MM.1S (cell line): ENCODE measurements at regions not wholly inside any gene's neighbourhood (a gene's known extent, or its start where the extent isn't known, plus 50 kb on each side); places are given as distances from the start of the nearest gene placed in this dataset.

Experiments
- DNase-seq: peaks from one replicate; pipeline ENCODE4 v3.0.0-alpha.2; 2015
- H2AFZ ChIP-seq: fragments of 300-600 bp; sonication (generic); 2 replicates; pipeline ENCODE4 v1.6.0; 2016; ENCODE audit warnings: antibody characterized with exemption, low read length
- H3F3A ChIP-seq: fragments of 300-600 bp; sonication (generic); 2 replicates; pipeline ENCODE4 v1.6.1; 2016; ENCODE audit warnings: mild to moderate bottlenecking, antibody characterized with exemption, low read length, moderate library complexity, mixed read lengths; ENCODE audit not compliant: insufficient read depth
- H3K27ac ChIP-seq: fragments of 300-600 bp; sonication (generic); 2 replicates; pipeline ENCODE4 v1.5.1; 2016; ENCODE audit warnings: mild to moderate bottlenecking, low read length
- H3K27me3 ChIP-seq: fragments of 300-600 bp; sonication (generic); replicated peaks from 2 replicates; pipeline ENCODE4 v1.6.0; 2016; ENCODE audit warnings: low read length; ENCODE audit not compliant: insufficient read depth
- H3K36me3 ChIP-seq: fragments of 300-600 bp; sonication (generic); replicated peaks from 2 replicates; pipeline ENCODE4 v1.6.1; 2016; ENCODE audit warnings: mild to moderate bottlenecking, low read length, mixed read lengths; ENCODE audit not compliant: insufficient read depth
- H3K4me1 ChIP-seq: fragments of 300-600 bp; sonication (generic); 2 replicates; pipeline ENCODE4 v1.6.1; 2016; ENCODE audit warnings: low read length, mixed read lengths
- H3K4me2 ChIP-seq: fragments of 300-600 bp; sonication (generic); 2 replicates; pipeline ENCODE4 v1.6.0; 2016; ENCODE audit warnings: low read depth, low read length
- H3K4me3 ChIP-seq: fragments of 300-600 bp; sonication (generic); 2 replicates; pipeline ENCODE4 v1.5.1; 2016; ENCODE audit warnings: low read length, mixed read lengths
- H3K79me2 ChIP-seq: fragments of 300-600 bp; sonication (generic); 2 replicates; pipeline ENCODE4 v1.6.1; 2016; ENCODE audit warnings: mixed run types, low read length, mixed read lengths
- H3K9ac ChIP-seq: fragments of 300-600 bp; sonication (generic); 2 replicates; pipeline ENCODE4 v1.6.1; 2016; ENCODE audit warnings: low read length, mixed read lengths
- H3K9me2 ChIP-seq: fragments of 300-600 bp; sonication (generic); replicated peaks from 2 replicates; pipeline ENCODE4 v1.6.1; 2016; ENCODE audit warnings: mild to moderate bottlenecking, low read length, mixed read lengths; ENCODE audit not compliant: insufficient read depth
- H3K9me3 ChIP-seq: fragments of 300-600 bp; sonication (generic); replicated peaks from 2 replicates; pipeline ENCODE4 v1.6.1; 2016; ENCODE audit warnings: mild to moderate bottlenecking, low read length, mixed read lengths; ENCODE audit not compliant: insufficient read depth
- H4K20me1 ChIP-seq: fragments of 300-600 bp; sonication (generic); 2 replicates; pipeline ENCODE4 v1.6.1; 2016; ENCODE audit warnings: mild to moderate bottlenecking, low read length, moderate library complexity, mixed read lengths; ENCODE audit not compliant: insufficient read depth
- CTCF ChIP-seq: fragments of 300-600 bp; sonication (generic); IDR thresholded peaks from 2 replicates; pipeline ENCODE4 v1.5.1; 2016; ENCODE audit warnings: antibody characterized with exemption, low read length, mixed read lengths
- EZH2 ChIP-seq: fragments of 300-600 bp; sonication (generic); optimal IDR thresholded peaks from 2 replicates; pipeline ENCODE3; 2017; ENCODE audit warnings: low read depth, mild to moderate bottlenecking, antibody characterized with exemption, low read length, mixed read lengths
- EZH2phosphoT487 ChIP-seq: fragments of 300-600 bp; sonication (generic); IDR thresholded peaks from 2 replicates; pipeline ENCODE4 v1.6.1; 2018; ENCODE audit warnings: antibody characterized with exemption, low read length

- no peaks in the 10 kb centered on the region for H3K9me2 ChIP-seq
- no peak overlapping the region for H3K27ac ChIP-seq
- no peak overlapping the region for H3K4me2 ChIP-seq
- no peak overlapping the region for H3K9ac ChIP-seq
- H2AFZ ChIP-seq = no peak overlapping the region
- no peak for DNase-seq
- H3K79me2 ChIP-seq = no peaks in the 10 kb centered on the region
- H3K4me1 ChIP-seq = no peaks in the 10 kb centered on the region
- H4K20me1 ChIP-seq = no peaks in the 10 kb centered on the region
- no peaks in the 10 kb centered on the region for H3K9me3 ChIP-seq
- H3F3A ChIP-seq = no peaks in the 10 kb centered on the region
- no peak overlapping the region for H3K4me3 ChIP-seq
- no peak for TF ChIP-seq CTCF
- TF ChIP-seq EZH2phosphoT487 = no peak
- no peaks in the 10 kb centered on the region for H3K27me3 ChIP-seq
- H3K36me3 ChIP-seq = no peaks in the 10 kb centered on the region
These were observed 451.5 kb upstream of the MAN1A1 start for GRCh38 chr6:119801056-119801455.

DNA sequence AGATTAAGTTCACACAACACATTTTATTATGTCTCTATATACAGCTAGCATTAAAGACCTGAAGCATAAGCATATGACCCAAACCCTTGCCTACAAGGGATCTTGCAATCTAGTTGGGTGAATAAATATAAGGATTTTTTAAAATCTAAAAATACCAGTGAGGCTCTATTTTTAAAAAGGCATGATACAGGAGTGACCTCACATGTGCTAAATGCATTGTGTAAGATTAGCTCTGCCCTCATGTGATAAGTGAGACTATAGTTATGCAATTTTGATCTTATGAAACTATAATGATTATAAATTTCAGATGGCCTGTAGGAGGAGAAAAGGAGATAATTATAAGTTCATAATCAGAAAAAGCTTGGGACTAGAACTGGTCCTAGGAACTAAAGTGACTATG is 451.0 kb upstream of the MAN1A1 start:
- Histone ChIP-seq H3K9ac (no peak overlapping the region), H3K27me3 (no peaks in the 10 kb centered on the region), H4K20me1 (no peaks in the 10 kb centered on the region), H3K36me3 (no peaks in the 10 kb centered on the region), H3K79me2 (no peaks in the 10 kb centered on the region), H3F3A (no peaks in the 10 kb centered on the region), H3K27ac (no peak overlapping the region), H3K4me1 (no peaks in the 10 kb centered on the region), H3K4me2 (no peak overlapping the region), H3K4me3 (no peak overlapping the region), H3K9me3 (no peaks in the 10 kb centered on the region), H2AFZ (no peak overlapping the region), H3K9me2 (no peaks in the 10 kb centered on the region)
- no peak for DNase-seq
- no peak for TF ChIP-seq CTCF
- TF ChIP-seq EZH2 = no peak
- TF ChIP-seq EZH2phosphoT487 = no peak

GRCh38 chr6:119799596-119800509 is 450.3 kb upstream of the MAN1A1 start:
- TF ChIP-seq EZH2phosphoT487 (no peak), EZH2 (no peak), CTCF (no peak)
- H3K27ac ChIP-seq = no peak overlapping the region
- no peaks in the 10 kb centered on the region for H3K27me3 ChIP-seq
- H3K4me3 ChIP-seq = no peak overlapping the region
- no peaks in the 10 kb centered on the region for H3K4me1 ChIP-seq
- H3K9me2 ChIP-seq = no peaks in the 10 kb centered on the region
- H3K4me2 ChIP-seq = no peak overlapping the region
- no peaks in the 10 kb centered on the region for H4K20me1 ChIP-seq
- no peak for DNase-seq
- no peaks in the 10 kb centered on the region for H3K36me3 ChIP-seq
- H3F3A ChIP-seq = no peaks in the 10 kb centered on the region
- no peak overlapping the region for H2AFZ ChIP-seq
- H3K9ac ChIP-seq = no peak overlapping the region
- H3K9me3 ChIP-seq = no peaks in the 10 kb centered on the region
- no peaks in the 10 kb centered on the region for H3K79me2 ChIP-seq
